Ishikawa (cell line): ENCODE measurements at regions not wholly inside any gene's neighbourhood (a gene's known extent, or its start where the extent isn't known, plus 50 kb on each side); places are given as distances from the start of the nearest gene placed in this dataset.

Experiments
- CREB1 ChIP-seq: IDR thresholded peaks from 2 replicates; pipeline ENCODE4 v1.6.1; 2012; ENCODE audit warnings: low read depth
- EGR1 ChIP-seq: IDR thresholded peaks from 2 replicates; pipeline ENCODE4 v1.6.1; 2012
- EP300 ChIP-seq: IDR thresholded peaks from 2 replicates; pipeline ENCODE4 v1.6.1; 2012; ENCODE audit warnings: borderline replicate concordance
- FOXM1 ChIP-seq: IDR thresholded peaks from 2 replicates; pipeline ENCODE4 v1.6.1; 2012; ENCODE audit warnings: low read depth, borderline replicate concordance
- MAX ChIP-seq: IDR thresholded peaks from 2 replicates; pipeline ENCODE4 v1.6.1; 2012
- NFIC ChIP-seq: IDR thresholded peaks from 2 replicates; pipeline ENCODE4 v1.6.1; 2012
- RAD21 ChIP-seq: IDR thresholded peaks from 2 replicates; pipeline ENCODE4 v1.6.1; 2012; ENCODE audit warnings: low read depth
- REST ChIP-seq: IDR thresholded peaks from 2 replicates; pipeline ENCODE4 v1.6.1; 2012; ENCODE audit warnings: low read depth, mild to moderate bottlenecking
- TAF1 ChIP-seq: IDR thresholded peaks from 2 replicates; pipeline ENCODE4 v1.6.1; 2012; ENCODE audit warnings: low read depth, mild to moderate bottlenecking
- TCF12 ChIP-seq: IDR thresholded peaks from 2 replicates; pipeline ENCODE4 v1.6.1; 2012; ENCODE audit warnings: low read depth
- TEAD4 ChIP-seq: IDR thresholded peaks from 2 replicates; pipeline ENCODE4 v1.6.1; 2012
- USF1 ChIP-seq: IDR thresholded peaks from 2 replicates; pipeline ENCODE4 v1.6.1; 2012
- YY1 ChIP-seq: IDR thresholded peaks from 2 replicates; pipeline ENCODE4 v1.6.1; 2012; ENCODE audit warnings: low read depth

- no peak for TF ChIP-seq TEAD4
- TF ChIP-seq YY1, result no peak
Observed at GRCh38 chr4:81876106-81876505, 404.4 kb upstream of the RASGEF1B start.

GRCh38 chr4:81874661-81875515 is 403.2 kb upstream of the RASGEF1B start:
- TF ChIP-seq EP300, result no peak
- TF ChIP-seq RAD21, result no peak
- no peak for TF ChIP-seq EGR1
- no peak for TF ChIP-seq NFIC
- TF ChIP-seq CREB1, result no peak
- no peak for TF ChIP-seq TCF12
- no peak for TF ChIP-seq FOXM1
- TF ChIP-seq TEAD4, result no peak
- TF ChIP-seq REST, result no peak

GRCh38 chr4:81870275-81870674 is 398.6 kb upstream of the RASGEF1B start:
- no peak for TF ChIP-seq EGR1
- no peak for TF ChIP-seq MAX
- no peak for TF ChIP-seq NFIC
- TF ChIP-seq REST, result no peak
- TF ChIP-seq RAD21, result no peak
- TF ChIP-seq TAF1, result no peak
- TF ChIP-seq FOXM1, result no peak
- TF ChIP-seq YY1, result no peak

- TF ChIP-seq EGR1, result no peak
- no peak for TF ChIP-seq REST
- no peak for TF ChIP-seq TCF12
- no peak for TF ChIP-seq USF1
Observed at GRCh38 chr4:81860111-81860510, 388.4 kb upstream of the RASGEF1B start.

- TF ChIP-seq NFIC (no peak), CREB1 (no peak), FOXM1 (no peak), TEAD4 (no peak), RAD21 (no peak), TAF1 (no peak), EGR1 (no peak), TCF12 (no peak), MAX (no peak), EP300 (no peak), USF1 (no peak), REST (no peak)
Observed at GRCh38 chr4:81854406-81854805, 382.7 kb upstream of the RASGEF1B start.
